IMR-90 (cell line): ENCODE measurements at regions not wholly inside any gene's neighbourhood (a gene's known extent, or its start where the extent isn't known, plus 50 kb on each side); places are given as distances from the start of the nearest gene placed in this dataset.

Source experiments
- ATAC-seq: fragments of 200-7000 bp; cut with Tn5 transposase; 2 replicates; pipeline ENCODE4 v1.9.1; 2020; ENCODE audit warnings: low read depth, mild to moderate bottlenecking, moderate library complexity
- BruUV-seq: library from RNA; stranded (reverse); fragments of 400-500 nt; replicated peaks from 2 replicates; lab custom pipeline; 2021; lab: Mats Ljungman, UMichigan
- CTCF ChIA-PET: fragments of 300-600 bp; formaldehyde crosslinking; extraction: SDS; loops from one replicate; lab custom pipeline; 2021; ENCODE audit warnings: antibody characterized with exemption; lab: Yijun Ruan, JAX
- POLR2A ChIA-PET: fragments of 300-600 bp; sonication (Branson Sonifier 250); formaldehyde crosslinking; loops from one replicate; lab custom pipeline; 2022; ENCODE audit warnings: antibody characterized with exemption; ENCODE audit not compliant: unreplicated experiment; lab: Charles Lee
- DNase-seq: peaks from one replicate; pipeline ENCODE4 v3.0.0; 2013
- H2AFZ ChIP-seq: replicated peaks from 2 replicates; pipeline ENCODE3; 2013; ENCODE audit warnings: low read length, mild to moderate bottlenecking; ENCODE audit not compliant: poor library complexity
- H2AK5ac ChIP-seq: 2 replicates; pipeline ENCODE4 v1.6.1; 2013; ENCODE audit warnings: low read depth, low read length, inconsistent platforms
- H2AK9ac ChIP-seq: replicated peaks from 2 replicates; pipeline ENCODE3; 2013; ENCODE audit warnings: mild to moderate bottlenecking, low read depth, low read length, moderate library complexity; ENCODE audit not compliant: poor library complexity
- H2BK120ac ChIP-seq: 2 replicates; pipeline ENCODE4 v1.6.1; 2013; ENCODE audit warnings: low read depth, low read length, inconsistent platforms
- H2BK15ac ChIP-seq: 3 replicates; pipeline ENCODE4 v1.6.1; 2013; ENCODE audit warnings: low read depth, low read length, inconsistent platforms
- H2BK20ac ChIP-seq: 2 replicates; pipeline ENCODE4 v1.6.1; 2013; ENCODE audit warnings: low read depth, mild to moderate bottlenecking, inconsistent platforms, low read length, moderate library complexity
- H2BK5ac ChIP-seq: 2 replicates; pipeline ENCODE4 v1.6.1; 2013; ENCODE audit warnings: mild to moderate bottlenecking, low read depth, low read length, inconsistent platforms; ENCODE audit not compliant: poor library complexity, severe bottlenecking
- H3K14ac ChIP-seq: replicated peaks from 2 replicates; pipeline ENCODE4 v1.6.1; 2013; ENCODE audit warnings: low read depth, low read length, inconsistent platforms
- H3K18ac ChIP-seq: 2 replicates; pipeline ENCODE4 v1.6.1; 2013; ENCODE audit warnings: low read depth, low read length, control low read depth
- H3K23ac ChIP-seq: 2 replicates; pipeline ENCODE4 v1.6.1; 2013; ENCODE audit warnings: low read depth, low read length, inconsistent platforms
- H3K27ac ChIP-seq: 2 replicates; pipeline ENCODE4 v1.5.1; 2013; ENCODE audit warnings: mild to moderate bottlenecking, control low read depth, low read length; ENCODE audit not compliant: insufficient read depth
- H3K27me3 ChIP-seq: 2 replicates; pipeline ENCODE4 v1.6.1; 2013; ENCODE audit warnings: low read length; ENCODE audit not compliant: control insufficient read depth, insufficient read depth
- H3K36me3 ChIP-seq: 2 replicates; pipeline ENCODE4 v1.6.1; 2013; ENCODE audit warnings: low read length, mixed read lengths; ENCODE audit not compliant: control insufficient read depth, insufficient read depth
- H3K4ac ChIP-seq: 2 replicates; pipeline ENCODE4 v1.6.1; 2013; ENCODE audit warnings: low read depth, low read length, inconsistent platforms
- H3K4me1 ChIP-seq: 2 replicates; pipeline ENCODE4 v1.6.1; 2013; ENCODE audit warnings: low read length, mixed read lengths; ENCODE audit not compliant: control insufficient read depth, insufficient read depth
- H3K4me2 ChIP-seq: 2 replicates; pipeline ENCODE4 v1.6.1; 2013; ENCODE audit warnings: low read depth, mild to moderate bottlenecking, control low read depth, low read length, moderate library complexity
- H3K4me3 ChIP-seq: 2 replicates; pipeline ENCODE4 v1.5.1; 2013; ENCODE audit warnings: low read depth, mild to moderate bottlenecking, control low read depth, low read length, moderate library complexity; ENCODE audit not compliant: insufficient read depth
- H3K56ac ChIP-seq: 2 replicates; pipeline ENCODE4 v1.6.1; 2013; ENCODE audit warnings: low read length, inconsistent platforms; ENCODE audit not compliant: insufficient read depth; ENCODE audit errors: extremely low read depth
- H3K79me1 ChIP-seq, 2 experiments: 2 replicates each; pipeline ENCODE4 v1.6.1; 2013; ENCODE audit warnings: low read length in 2 of 2, inconsistent platforms in 1 of 2, low read depth in 1 of 2
- H3K9ac ChIP-seq: 2 replicates; pipeline ENCODE4 v1.6.1; 2013; ENCODE audit warnings: low read depth, low read length, control low read depth
- H3K9me1 ChIP-seq: 2 replicates; pipeline ENCODE4 v1.6.1; 2013; ENCODE audit warnings: low read length, inconsistent platforms; ENCODE audit not compliant: insufficient read depth
- H3K9me3 ChIP-seq: 2 replicates; pipeline ENCODE4 v1.6.1; 2013; ENCODE audit warnings: low read length; ENCODE audit not compliant: control insufficient read depth, insufficient read depth
- H4K20me1 ChIP-seq: 2 replicates; pipeline ENCODE4 v1.6.1; 2013; ENCODE audit warnings: low read length, inconsistent platforms; ENCODE audit not compliant: insufficient read depth
- H4K5ac ChIP-seq: 2 replicates; pipeline ENCODE4 v1.6.1; 2013; ENCODE audit warnings: mild to moderate bottlenecking, low read depth, low read length, control low read depth
- H4K8ac ChIP-seq, 2 experiments: 2 replicates each; pipeline ENCODE4 v1.6.1; 2013; ENCODE audit warnings: low read depth in 2 of 2, low read length in 2 of 2, control low read depth in 1 of 2, inconsistent platforms in 1 of 2
- H4K91ac ChIP-seq: 2 replicates; pipeline ENCODE4 v1.6.1; 2013; ENCODE audit warnings: low read depth, low read length, inconsistent platforms; ENCODE audit not compliant: insufficient read depth
- CHD1 ChIP-seq: IDR thresholded peaks from 2 replicates; pipeline ENCODE4 v1.6.1; 2012; ENCODE audit warnings: low read depth, low read length, improper control_type of control experiment
- ELK1 ChIP-seq: fragments of 150-350 bp; IDR thresholded peaks from 2 replicates; pipeline ENCODE4 v1.6.1; 2016; ENCODE audit warnings: low read depth, mild to moderate bottlenecking, low read length, moderate library complexity, borderline replicate concordance
- MAFK ChIP-seq: IDR thresholded peaks from 2 replicates; pipeline ENCODE4 v1.6.1; 2012; ENCODE audit warnings: low read depth, low read length, improper control_type of control experiment
- MAZ ChIP-seq: IDR thresholded peaks from 2 replicates; pipeline ENCODE4 v1.6.1; 2012; ENCODE audit warnings: low read depth, mild to moderate bottlenecking, low read length, improper control_type of control experiment, moderate library complexity, borderline replicate concordance
- NFE2L2 ChIP-seq: fragments of 150-350 bp; IDR thresholded peaks from 2 replicates; pipeline ENCODE4 v1.6.1; 2016; ENCODE audit warnings: low read depth, mild to moderate bottlenecking, low read length
- POLR2A ChIP-seq: IDR thresholded peaks from 2 replicates; pipeline ENCODE4 v1.6.1; 2012; ENCODE audit warnings: mild to moderate bottlenecking, low read depth, low read length
- RAD21 ChIP-seq: IDR thresholded peaks from 2 replicates; pipeline ENCODE4 v1.6.1; 2012; ENCODE audit warnings: low read length, improper control_type of control experiment
- RCOR1 ChIP-seq: IDR thresholded peaks from 2 replicates; pipeline ENCODE4 v1.6.1; 2012; ENCODE audit warnings: mild to moderate bottlenecking, low read length, improper control_type of control experiment; ENCODE audit not compliant: insufficient replicate concordance
- WGBS, 2 experiments: methylation state at CpG; one replicate each; pipeline versions ENCODE4 v1.1.5 to v1.1.7; 2013; ENCODE audit warnings: missing lambda C conversion rate in 2 of 2; ENCODE audit not compliant: insufficient read length in 1 of 2; ENCODE audit errors: extremely low coverage in 2 of 2; 5-methylcytosine and 5-hydroxymethylcytosine counted together
- dilution Hi-C: fragments of 300-500 bp; cut with HindIII; formaldehyde crosslinking; loops from one replicate; pipeline ENCODE4 v1.14.3; 2018; ENCODE audit warnings: low sequenced_read_pairs; ENCODE audit not compliant: unreplicated experiment
- in situ Hi-C: fragments of 300-500 bp; cut with MboI; formaldehyde crosslinking; loops from 3 replicates; pipeline ENCODE4 v1.14.3; 2019; ENCODE audit warnings: low sequenced_read_pairs, inconsistent platforms, mixed read lengths
- intact Hi-C: fragments of 100-400 bp; cut with micrococcal nuclease; formaldehyde crosslinking; loops from 2 replicates; pipeline ENCODE4 v1.10.0; 2022
- TF ChIP-seq, protein P1 (sequence below): fragments of 150-350 bp; IDR thresholded peaks from 2 replicates; pipeline ENCODE4 v1.6.1; 2017; ENCODE audit warnings: mild to moderate bottlenecking, antibody characterized with exemption, low read length, low read depth

GRCh38 chr2:53021292-53021691, 746.3 kb upstream of the CHAC2 start:
- ChIA-PET POLR2A (no interaction called here), CTCF (no interaction called here)
- in situ Hi-C loops, result no loop called here
- Histone ChIP-seq H4K20me1 (no peaks in the 10 kb centered on the region), H3K56ac (no peak overlapping the region), H2BK15ac (no peak overlapping the region), H3K36me3 (no peaks in the 10 kb centered on the region), H3K79me1 (no peaks in the 10 kb centered on the region), H3K23ac (no peak overlapping the region), H3K9ac (no peak overlapping the region), H3K4me1 (no peaks in the 10 kb centered on the region; the same call in 1 of the 2 replicates), H3K27ac (no peak overlapping the region), H3K9me1 (no peaks in the 10 kb centered on the region), H3K4me2 (no peak overlapping the region), H3K4me3 (no peak overlapping the region), H3K14ac (no peak overlapping the region), H4K5ac (no peak overlapping the region), H4K91ac (no peak overlapping the region), H2BK5ac (peak overlapping the region; percentile 55), H3K27me3 (no peaks in the 10 kb centered on the region), H3K4ac (no peak overlapping the region), H3K9me3 (no peaks in the 10 kb centered on the region), H3K18ac (no peak overlapping the region), H2BK120ac (no peak overlapping the region), H4K8ac (no peak overlapping the region), H2AFZ (no peak overlapping the region), H2AK5ac (no peak overlapping the region), H2AK9ac (no peak overlapping the region), H2BK20ac (no peak overlapping the region)
- dilution Hi-C loops, result no loop called here
- no peak for TF ChIP-seq POLR2A
- no peak for TF ChIP-seq CHD1
- no peak for TF ChIP-seq MAZ
- TF ChIP-seq, protein P1, sequence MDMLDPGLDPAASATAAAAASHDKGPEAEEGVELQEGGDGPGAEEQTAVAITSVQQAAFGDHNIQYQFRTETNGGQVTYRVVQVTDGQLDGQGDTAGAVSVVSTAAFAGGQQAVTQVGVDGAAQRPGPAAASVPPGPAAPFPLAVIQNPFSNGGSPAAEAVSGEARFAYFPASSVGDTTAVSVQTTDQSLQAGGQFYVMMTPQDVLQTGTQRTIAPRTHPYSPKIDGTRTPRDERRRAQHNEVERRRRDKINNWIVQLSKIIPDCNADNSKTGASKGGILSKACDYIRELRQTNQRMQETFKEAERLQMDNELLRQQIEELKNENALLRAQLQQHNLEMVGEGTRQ, result peak; percentile 26; the same call in 1 of the 2 replicates
- TF ChIP-seq RCOR1, result no peak
- no peak for TF ChIP-seq NFE2L2
- peak; percentile 95 for TF ChIP-seq MAFK
- no peak for TF ChIP-seq RAD21
- TF ChIP-seq ELK1, result no peak
- DNase-seq, result peak; percentile 88
- no TSS peak for BruUV-seq
- ATAC-seq, result peak; percentile 82
- WGBS, 2 experiments, result no CpG with 5 or more reads among the region's 3 CpGs
- intact Hi-C loops, result no loop called here
